ENCODE measurements at regions not wholly inside any gene's neighbourhood (a gene's known extent, or its start where the extent isn't known, plus 50 kb on each side); places are given as distances from the start of the nearest gene placed in this dataset.
"Not testable (repeated sequence)": the region's sequence is repeated elsewhere in the genome, so short reads cannot be mapped to it uniquely, and the experiment has no call there.

DNA sequence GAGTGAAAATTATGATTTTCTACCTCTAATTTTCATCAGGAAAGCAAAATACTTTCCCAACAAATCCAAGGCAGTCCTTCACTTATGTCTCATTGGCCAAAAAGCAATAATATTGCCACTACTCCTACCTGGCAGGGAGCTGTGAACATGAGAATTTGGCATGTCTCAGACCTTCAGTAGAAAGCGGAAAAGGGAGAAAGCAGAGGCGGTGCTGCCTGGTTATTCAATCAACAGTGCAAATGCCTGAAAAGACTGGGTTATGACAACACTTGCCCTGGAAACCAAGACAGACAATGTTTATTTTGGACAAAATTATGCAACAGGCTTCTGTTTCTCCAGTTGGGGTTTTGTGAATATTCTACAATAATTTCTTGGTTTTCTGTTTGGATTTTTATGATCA lies 194.4 kb downstream of the TAF11L14 start:
- DNase-seq (ENCODE audit: low spot score): no peak

DNA sequence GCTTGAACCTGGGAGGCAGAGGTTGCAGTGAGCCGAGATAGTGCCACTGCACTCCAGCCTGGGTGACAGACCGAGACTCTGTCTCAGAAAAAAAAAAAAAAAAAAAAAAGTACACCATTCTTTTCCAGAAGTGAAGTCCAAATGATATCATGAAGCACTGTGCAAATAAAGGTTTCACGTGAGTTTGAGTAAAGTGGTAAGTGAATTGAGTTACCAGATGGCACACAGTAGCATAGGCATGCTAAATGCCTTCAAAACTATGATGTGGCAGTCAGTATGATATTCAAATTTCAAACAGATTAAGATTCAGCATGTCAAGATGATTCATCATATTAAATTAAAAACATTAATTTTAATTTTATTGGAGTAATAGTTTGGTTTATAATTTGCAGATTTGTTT lies 195.2 kb downstream of the TAF11L14 start:
- DNase-seq (ENCODE audit: low spot score): no peak

- DNase-seq (ENCODE audit: low spot score): no peak
These were observed 197.0 kb downstream of the TAF11L14 start for GRCh38 chr5:17831279-17831678.

- no peak for DNase-seq (ENCODE audit: low spot score)
These were observed 198.9 kb downstream of the TAF11L14 start for GRCh38 chr5:17832949-17833745.

DNA sequence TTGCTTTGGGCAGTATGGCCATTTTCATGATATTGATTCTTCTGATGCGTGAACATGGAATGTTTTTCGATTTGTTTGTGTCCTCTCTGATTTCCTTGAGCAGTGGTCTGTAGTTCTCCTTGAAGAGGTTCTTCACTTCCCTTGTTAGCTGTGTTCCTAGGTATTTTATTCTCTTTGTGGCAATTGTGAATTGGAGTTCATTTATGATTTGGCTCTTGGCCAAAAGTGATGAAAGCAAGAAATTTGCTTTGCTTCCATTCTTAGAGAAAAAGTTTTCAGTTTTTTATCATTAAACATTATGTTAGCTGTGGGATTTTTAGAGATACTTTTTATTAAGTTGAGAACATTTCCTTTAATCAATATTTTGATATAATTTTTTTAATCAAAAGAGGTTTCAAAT lies 203.5 kb downstream of the TAF11L14 start:
- DNase-seq (ENCODE audit: low spot score): no peak

GRCh38 chr5:17838469-17838868 lies 204.2 kb downstream of the TAF11L14 start:
- DNase-seq (ENCODE audit: low spot score): no peak

GRCh38 chr5:17839848-17840247 lies 205.6 kb downstream of the TAF11L14 start:
- no peak for DNase-seq (ENCODE audit: low spot score)

GRCh38 chr5:17846496-17846895 lies 212.2 kb downstream of the TAF11L14 start:
- DNase-seq (ENCODE audit: low spot score): no peak

GRCh38 chr5:17847286-17847685 lies 213.0 kb downstream of the TAF11L14 start:
- no peak for DNase-seq (ENCODE audit: low spot score)

- no peak for DNase-seq (ENCODE audit: low spot score)
These were observed 217.9 kb downstream of the TAF11L14 start for GRCh38 chr5:17852111-17852510.

DNA sequence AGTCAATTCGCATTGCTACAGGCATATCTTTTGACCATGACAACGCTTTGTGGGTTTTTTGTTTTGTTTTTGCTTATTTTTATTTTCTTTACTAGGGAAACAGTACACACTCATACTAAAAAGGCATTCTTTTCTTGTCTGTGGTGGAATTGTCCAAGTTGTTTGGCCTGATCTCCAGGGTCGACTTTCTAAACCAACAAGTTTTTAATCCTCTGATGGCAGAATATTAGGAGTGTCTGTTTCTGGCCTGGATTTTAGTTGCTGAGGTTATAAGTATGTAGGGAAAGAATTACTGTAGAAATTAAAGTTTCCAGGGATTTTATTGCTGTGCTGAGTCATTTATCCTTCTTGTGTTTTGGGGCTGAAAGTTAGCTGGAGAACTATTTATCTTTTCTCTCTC lies 218.5 kb downstream of the TAF11L14 start:
- no peak for DNase-seq (ENCODE audit: low spot score)

- no peak for DNase-seq (ENCODE audit: low spot score)
These were observed 220.6 kb downstream of the TAF11L14 start for GRCh38 chr5:17854901-17855300.

DNA sequence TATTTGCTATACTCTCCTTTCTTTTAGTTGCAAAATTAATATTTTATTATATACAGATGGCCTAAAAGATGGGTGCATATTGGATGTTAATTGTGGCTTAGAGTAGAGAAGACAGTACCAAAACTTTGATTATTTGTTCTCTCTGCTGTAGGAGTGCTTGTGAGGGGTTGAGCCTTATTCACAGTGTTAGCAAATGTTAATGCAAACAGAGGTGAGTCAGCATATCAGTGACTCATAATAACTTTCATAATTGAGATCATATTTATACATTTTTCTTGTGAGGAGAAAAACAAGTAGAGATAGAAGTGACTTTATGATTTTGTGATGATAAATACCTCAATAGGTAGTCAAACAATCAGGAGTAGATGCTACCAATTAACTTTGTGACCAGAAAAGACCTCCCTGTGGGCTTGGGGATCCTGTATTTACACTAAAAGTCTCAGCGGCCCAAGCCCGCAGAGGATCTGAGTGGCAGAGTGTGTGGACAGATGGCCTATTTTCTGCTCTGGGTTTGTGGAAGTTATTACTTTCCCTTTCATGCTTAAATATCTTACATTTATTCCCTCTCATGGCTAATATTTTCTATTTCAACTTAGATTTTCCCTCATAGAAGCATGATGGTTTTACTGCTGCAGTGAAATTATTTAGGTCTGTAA lies 226.5 kb downstream of the TAF11L14 start:
- no peak for DNase-seq (ENCODE audit: low spot score)

- DNase-seq (ENCODE audit: low spot score): not testable (repeated sequence)
These were observed 230.6 kb downstream of the TAF11L14 start for GRCh38 chr5:17864903-17865302.

DNA sequence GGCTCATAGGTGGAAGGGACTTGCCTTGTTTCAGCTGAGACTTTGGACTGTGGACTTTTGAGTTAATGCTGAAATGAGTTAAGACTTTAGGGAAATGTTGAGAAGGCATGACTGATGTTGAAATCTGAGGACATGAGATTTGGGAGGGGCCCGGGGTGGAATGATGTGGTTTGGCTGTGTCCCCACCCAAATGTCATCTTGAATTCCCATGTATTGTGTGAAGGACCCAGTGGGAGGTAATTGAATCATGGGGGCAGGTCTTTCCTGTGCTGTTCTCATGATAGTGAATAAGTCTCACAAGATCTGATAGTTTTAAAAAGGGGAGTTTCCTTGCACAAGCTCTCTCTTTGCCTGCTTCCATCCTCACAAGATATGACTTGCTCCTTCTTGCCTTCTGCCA lies 231.7 kb downstream of the TAF11L14 start:
- DNase-seq (ENCODE audit: low spot score): not testable (repeated sequence)

DNA sequence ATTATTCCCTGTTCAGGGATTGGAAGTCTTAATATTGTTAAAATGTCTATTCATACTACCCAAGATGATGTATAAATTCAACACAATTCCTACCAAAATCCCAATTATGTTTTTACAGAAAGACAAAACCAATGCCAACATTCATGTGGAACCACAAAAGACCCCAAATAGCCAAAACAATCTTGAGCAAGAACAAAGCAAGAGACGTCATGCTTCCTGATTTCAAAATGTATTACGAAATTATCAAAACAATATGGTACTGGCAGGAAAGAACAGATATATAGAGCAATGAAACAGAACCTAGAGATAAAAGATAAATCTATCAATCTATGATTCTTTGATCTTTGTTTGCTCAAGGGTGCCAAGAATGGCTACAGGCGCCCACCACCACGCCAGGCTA lies 237.9 kb downstream of the TAF11L14 start:
- no peak for DNase-seq (ENCODE audit: low spot score)

GRCh38 chr5:17878541-17878940 lies 244.3 kb downstream of the TAF11L14 start:
- DNase-seq (ENCODE audit: low spot score): no peak

DNA sequence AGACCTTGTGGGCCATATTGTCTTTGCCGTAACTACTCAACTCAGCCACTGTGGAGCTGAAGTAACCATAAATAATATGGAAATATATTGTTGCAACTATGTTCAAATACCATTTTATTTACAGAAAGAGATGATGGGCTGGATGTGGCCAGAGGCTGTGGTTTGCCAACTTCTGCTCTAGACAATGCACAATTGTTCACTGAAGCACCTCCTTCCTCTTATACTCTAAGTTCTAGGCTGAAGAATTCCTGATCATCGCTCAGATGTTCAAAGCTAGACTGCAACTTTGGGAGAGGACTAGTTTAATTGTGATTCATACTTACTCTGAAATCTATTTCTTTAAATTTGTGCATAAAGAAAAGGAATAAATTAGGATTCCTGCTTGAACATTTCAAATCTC lies 245.0 kb downstream of the TAF11L14 start:
- no peak for DNase-seq (ENCODE audit: low spot score)

DNA sequence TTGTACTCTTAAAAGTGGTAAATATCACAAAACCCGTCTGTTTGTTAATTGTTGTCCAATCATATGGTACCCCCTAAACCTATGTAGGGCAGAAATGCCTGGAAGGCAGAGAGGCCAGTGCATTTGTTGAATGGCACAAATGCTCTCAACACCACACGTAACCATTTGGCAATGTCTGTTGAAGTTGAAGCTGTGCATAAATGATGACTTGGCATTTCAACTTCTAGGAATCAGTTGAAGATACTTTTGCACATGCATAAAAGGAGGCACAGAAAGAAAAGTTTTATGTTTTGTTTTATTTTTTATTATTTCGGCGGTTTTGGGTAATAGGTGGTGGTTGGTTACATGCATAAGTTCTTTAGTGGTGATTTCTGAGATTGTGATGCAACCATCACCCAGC lies 246.6 kb downstream of the TAF11L14 start:
- no peak for DNase-seq (ENCODE audit: low spot score)

DNA sequence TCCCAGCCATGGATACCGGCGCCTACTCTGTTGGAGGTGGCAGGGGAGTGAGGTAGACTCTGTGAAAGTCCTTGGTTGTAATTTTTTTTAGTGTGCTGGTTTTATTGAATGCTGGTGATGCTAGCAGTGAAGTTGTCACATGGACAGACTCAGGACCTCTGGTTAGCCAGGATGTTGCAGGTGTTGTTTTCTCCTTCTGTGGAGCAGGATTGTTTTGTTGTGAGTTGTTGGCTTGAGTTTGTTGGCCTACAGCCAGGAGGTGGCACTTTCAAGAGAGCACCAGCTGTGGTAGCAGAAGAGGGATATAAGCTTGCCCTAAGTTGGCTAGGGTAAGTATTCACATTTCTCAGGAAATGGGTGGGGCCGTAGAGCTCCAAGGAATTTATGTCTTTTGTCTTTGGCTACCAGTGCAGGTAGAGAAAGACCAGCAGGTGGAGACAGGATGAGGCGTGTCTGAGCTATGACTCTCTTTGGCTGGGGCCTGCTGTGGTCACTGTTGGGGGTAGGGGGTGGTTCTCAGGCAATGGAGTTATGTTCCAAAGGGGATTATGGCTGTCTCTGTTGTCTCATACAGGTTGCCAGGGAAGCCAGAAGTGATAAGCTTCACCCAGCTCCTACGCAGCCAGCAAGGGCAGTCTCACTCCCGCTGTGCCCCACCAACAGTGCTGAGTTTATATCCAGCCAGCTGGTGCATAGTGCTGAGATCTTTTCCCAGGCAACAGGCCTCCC lies 248.7 kb downstream of the TAF11L14 start:
- DNase-seq (ENCODE audit: low spot score): no peak

DNA sequence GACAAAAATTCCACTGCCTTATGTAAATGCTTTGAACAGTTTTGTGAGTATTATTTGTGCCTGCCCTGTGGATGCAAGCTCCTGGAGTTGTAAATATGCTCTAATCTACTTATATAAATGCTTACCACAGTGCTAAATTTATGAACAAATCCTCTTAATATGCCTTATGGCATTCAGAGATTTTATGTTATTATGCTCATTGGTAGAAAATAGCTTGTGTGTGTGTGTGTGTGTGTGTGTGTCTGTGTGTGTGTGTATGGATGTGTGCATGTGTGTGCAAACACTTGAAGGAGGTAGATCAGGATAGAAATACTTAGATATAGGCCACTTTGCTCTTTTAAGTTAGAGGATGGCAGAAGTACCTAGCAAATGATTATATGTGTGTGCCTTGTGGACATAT lies 253.9 kb downstream of the TAF11L14 start:
- no peak for DNase-seq (ENCODE audit: low spot score)

DNA sequence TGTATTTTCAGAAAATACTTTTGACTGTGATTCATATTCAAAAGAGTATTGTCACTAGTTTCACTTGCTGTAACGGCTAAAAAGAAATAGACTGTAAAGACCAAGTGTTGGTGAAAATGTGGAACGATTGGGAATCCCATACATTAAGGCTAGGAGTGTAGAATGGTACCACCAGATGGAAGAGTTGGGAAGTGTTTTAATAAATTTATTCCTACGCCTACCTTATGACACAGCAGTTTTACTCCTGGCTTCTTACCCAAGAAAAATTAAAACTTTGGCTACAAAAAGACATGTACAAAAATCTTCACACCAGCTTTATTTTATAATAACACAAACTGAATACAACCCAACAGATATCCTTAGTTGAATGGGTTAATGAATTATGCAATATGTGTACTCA lies 256.2 kb downstream of the TAF11L14 start:
- DNase-seq (ENCODE audit: low spot score): no peak

- no peak for DNase-seq (ENCODE audit: low spot score)
These were observed 257.6 kb downstream of the TAF11L14 start for GRCh38 chr5:17891881-17892280.
